Endothelial cell of umbilical vein (primary cell): ENCODE measurements at regions not wholly inside any gene's neighbourhood (a gene's known extent, or its start where the extent isn't known, plus 50 kb on each side); places are given as distances from the start of the nearest gene placed in this dataset.

ENCODE experiments used
- BruUV-seq: library from RNA; stranded (reverse); fragments of 400-500 nt; replicated peaks from 2 replicates; lab custom pipeline; 2021; lab: Mats Ljungman, UMichigan
- CTCF ChIA-PET: fragments of 300-600, 350-600 bp; sonication (Branson Sonifier 250); formaldehyde crosslinking; loops from one replicate; lab custom pipeline; 2021; ENCODE audit warnings: antibody characterized with exemption, inconsistent platforms; lab: Charles Lee
- POLR2A ChIA-PET: fragments of 300-600, 350-600 bp; sonication (Branson Sonifier 250); formaldehyde crosslinking; loops from one replicate; lab custom pipeline; 2021; ENCODE audit warnings: antibody characterized with exemption, inconsistent platforms; lab: Charles Lee
- DNase-seq: peaks from one replicate; pipeline ENCODE4 v3.0.0-alpha.2; 2011; ENCODE audit warnings: low read depth, low spot score
- FAIRE-seq: peaks from 2 replicates; lab custom pipeline; 2011; peaks lifted over from hg19 to GRCh38; lab: Jason Lieb, UNC
- H2AFZ ChIP-seq: 2 replicates; pipeline ENCODE4 v1.6.0; 2012; ENCODE audit warnings: low read depth, low read length, control low read depth, inconsistent platforms
- H3K27ac ChIP-seq: 2 replicates; pipeline ENCODE4 v1.5.1; 2011; ENCODE audit warnings: low read depth, mild to moderate bottlenecking, control low read depth, low read length, moderate library complexity; ENCODE audit not compliant: insufficient read depth
- H3K27me3 ChIP-seq, 2 experiments: 2 replicates each; pipeline versions ENCODE4 v1.6.0 to v1.6.1; 2011; ENCODE audit warnings: low read length in 2 of 2, mixed read lengths in 1 of 2; ENCODE audit not compliant: control insufficient read depth in 2 of 2, insufficient read depth in 2 of 2
- H3K36me3 ChIP-seq, 2 experiments: 2 replicates in 1 of 2; 3 replicates in 1 of 2; pipeline ENCODE4 v1.5.1; 2011; ENCODE audit warnings: low read length in 2 of 2, mild to moderate bottlenecking in 1 of 2, moderate library complexity in 1 of 2; ENCODE audit not compliant: control insufficient read depth in 2 of 2, insufficient read depth in 2 of 2; ENCODE audit errors: extremely low read depth in 1 of 2
- H3K4me1 ChIP-seq: 3 replicates; pipeline ENCODE4 v1.5.1; 2011; ENCODE audit warnings: mild to moderate bottlenecking, low read length; ENCODE audit not compliant: control insufficient read depth, insufficient read depth; ENCODE audit errors: extremely low read depth
- H3K4me2 ChIP-seq: 2 replicates; pipeline ENCODE4 v1.6.1; 2011; ENCODE audit warnings: low read length, control low read depth, mixed read lengths; ENCODE audit not compliant: insufficient read depth
- H3K4me3 ChIP-seq, 3 experiments: fragments of 200-600 bp in 1 of 3; sonication (generic), shearing (Covaris generic) in 1 of 3; replicated peaks in 1 of 3; 2 replicates each; pipeline ENCODE4 v1.5.1; 2011 to 2016; ENCODE audit warnings: control low read depth in 3 of 3, low read length in 3 of 3, mild to moderate bottlenecking in 2 of 3, inconsistent platforms in 1 of 3, low read depth in 1 of 3, moderate library complexity in 1 of 3; ENCODE audit not compliant: insufficient read depth in 1 of 3
- H3K79me2 ChIP-seq: 2 replicates; pipeline ENCODE4 v1.6.0; 2012; ENCODE audit warnings: low read length, inconsistent platforms; ENCODE audit not compliant: control insufficient read depth, insufficient read depth
- H3K9ac ChIP-seq: replicated peaks from 2 replicates; pipeline ENCODE3; 2011; ENCODE audit warnings: low read length, control low read depth; ENCODE audit not compliant: insufficient read depth; ENCODE audit errors: extremely low read depth
- H3K9me1 ChIP-seq: replicated peaks from 3 replicates; pipeline ENCODE4 v1.6.0; 2011; ENCODE audit warnings: mild to moderate bottlenecking, low read length; ENCODE audit not compliant: control insufficient read depth, insufficient read depth; ENCODE audit errors: extremely low read depth
- H3K9me3 ChIP-seq: replicated peaks from 2 replicates; pipeline ENCODE4 v1.5.1; 2012; ENCODE audit warnings: low read length, inconsistent platforms; ENCODE audit not compliant: control insufficient read depth, insufficient read depth
- H4K20me1 ChIP-seq: replicated peaks from 2 replicates; pipeline ENCODE3; 2011; ENCODE audit warnings: mild to moderate bottlenecking, low read length; ENCODE audit not compliant: control insufficient read depth, insufficient read depth; ENCODE audit errors: extremely low read depth
- CTCF ChIP-seq, 2 donors: IDR thresholded peaks; 1 replicate in 1 of 2; 2 replicates in 1 of 2; pipeline ENCODE4 v1.5.1; 2011; ENCODE audit warnings: low read length in 2 of 2, mild to moderate bottlenecking in 2 of 2, moderate library complexity in 2 of 2, control low read depth in 1 of 2, inconsistent platforms in 1 of 2, low read depth in 1 of 2; ENCODE audit not compliant: insufficient read depth in 1 of 2; ENCODE audit errors: extremely low read depth in 1 of 2
- EZH2 ChIP-seq: IDR thresholded peaks from 2 replicates; pipeline ENCODE4 v1.6.1; 2012; ENCODE audit warnings: borderline replicate concordance, low read depth, mild to moderate bottlenecking, moderate library complexity, low read length, inconsistent platforms; ENCODE audit not compliant: severe bottlenecking
- FOS ChIP-seq: IDR thresholded peaks from 2 replicates; pipeline ENCODE4 v1.6.1; 2011; ENCODE audit warnings: mild to moderate bottlenecking, low read length, moderate library complexity, borderline replicate concordance; ENCODE audit not compliant: insufficient read depth
- GATA2 ChIP-seq: IDR thresholded peaks from 2 replicates; pipeline ENCODE4 v1.7.0; 2011; ENCODE audit warnings: low read depth, mild to moderate bottlenecking, moderate library complexity, mixed read lengths, low read length; ENCODE audit not compliant: insufficient read length, insufficient read depth
- JUN ChIP-seq: IDR thresholded peaks from 2 replicates; pipeline ENCODE4 v1.6.1; 2011; ENCODE audit warnings: borderline replicate concordance, low read depth; ENCODE audit not compliant: insufficient read length, insufficient read depth
- MAX ChIP-seq: IDR thresholded peaks from 2 replicates; pipeline ENCODE4 v1.6.1; 2011; ENCODE audit not compliant: insufficient read depth, insufficient read length
- MYC ChIP-seq: IDR thresholded peaks from one replicate; pipeline ENCODE4 v1.6.1; 2011; ENCODE audit warnings: mild to moderate bottlenecking, low read depth, low read length
- POLR2A ChIP-seq: IDR thresholded peaks from 2 replicates; pipeline ENCODE4 v1.6.1; 2012; ENCODE audit warnings: low read depth, mild to moderate bottlenecking, control low read depth, low read length
- POLR2AphosphoS5 ChIP-seq: IDR thresholded peaks from 2 replicates; pipeline ENCODE4 v1.6.1; 2012; ENCODE audit warnings: low read depth, mild to moderate bottlenecking, control low read depth, low read length, moderate library complexity; ENCODE audit not compliant: insufficient read depth
- dilution Hi-C: fragments of 300-500 bp; cut with MboI; formaldehyde crosslinking; loops from one replicate; pipeline ENCODE4 v1.15.0; 2019; ENCODE audit warnings: low sequenced_read_pairs; ENCODE audit not compliant: extremely low pct_ligation_motif_present
- intact Hi-C: fragments of 100-400 bp; cut with micrococcal nuclease; formaldehyde crosslinking; loops from one replicate; pipeline ENCODE4 v1.10.0; 2022

- FAIRE-seq (no peak), DNase-seq (no peak)
- no TSS peak for BruUV-seq
- H3K79me2 ChIP-seq, result no peaks in the 10 kb centered on the region
- H3K9me3 ChIP-seq, result peaks cover 2% of the 10 kb centered on the region
- TF ChIP-seq FOS (no peak), POLR2A (no peak), EZH2 (no peak), MYC (no peak), GATA2 (no peak), JUN (no peak), MAX (no peak), CTCF (IDR thresholded peaks at IDR 0.05; ENCODE audit: extremely low read depth in 1 of 2, insufficient read depth in 1 of 2, low read depth in 1 of 2, low read length in 2 of 2) (no peak), POLR2AphosphoS5 (no peak)
- no peak overlapping the region for H3K4me2 ChIP-seq
- no peak overlapping the region for H2AFZ ChIP-seq
- H3K27me3 ChIP-seq, result no peaks in the 10 kb centered on the region
- H3K4me1 ChIP-seq, result no peaks in the 10 kb centered on the region
- H3K27ac ChIP-seq, result no peak overlapping the region
- H3K9me1 ChIP-seq, result no peaks in the 10 kb centered on the region
- no peaks in the 10 kb centered on the region for H3K36me3 ChIP-seq
- POLR2A ChIA-PET, result no interaction called here
- no peaks in the 10 kb centered on the region for H4K20me1 ChIP-seq
- dilution Hi-C loops, result no loop called here
- no peak overlapping the region for H3K9ac ChIP-seq
- CTCF ChIA-PET, result interaction anchor here (1.0 kb wide), 1 partner anchor 20 kb away, joined by 3 read pairs; no protein-coding TSS in a partner anchor
- no peak overlapping the region for H3K4me3 ChIP-seq
- intact Hi-C loops, result no loop called here
Measured at GRCh38 chr4:124066595-124066994, 645.9 kb downstream of the ANKRD50 start.
